Lower lobe of right lung (tissue), 2 donors: ENCODE measurements at regions not wholly inside any gene's neighbourhood (a gene's known extent, or its start where the extent isn't known, plus 50 kb on each side); places are given as distances from the start of the nearest gene placed in this dataset.

ENCODE experiments used
- ATAC-seq, 2 donors: fragments of 200-7000 bp; cut with Tn5 transposase; one replicate each; pipeline ENCODE4 v1.9.1; 2020 to 2022; ENCODE audit warnings: mild to moderate bottlenecking in 2 of 2, moderate library complexity in 2 of 2
- DNase-seq: peaks from one replicate; pipeline ENCODE4 v3.0.0-alpha.2; 2020
- H3K27ac ChIP-seq: fragments of 200-600 bp; one replicate; pipeline ENCODE4 v1.8.0; 2022
- H3K27me3 ChIP-seq: fragments of 200-600 bp; one replicate; pipeline ENCODE4 v1.8.0; 2022; ENCODE audit warnings: low read depth
- H3K36me3 ChIP-seq: fragments of 200-600 bp; one replicate; pipeline ENCODE4 v1.8.0; 2022; ENCODE audit warnings: mild to moderate bottlenecking
- H3K4me1 ChIP-seq: fragments of 200-600 bp; one replicate; pipeline ENCODE4 v1.8.0; 2022
- H3K4me3 ChIP-seq: fragments of 200-600 bp; one replicate; pipeline ENCODE4 v1.8.0; 2022; ENCODE audit warnings: mild to moderate bottlenecking
- H3K9me3 ChIP-seq: fragments of 200-600 bp; one replicate; pipeline ENCODE4 v1.8.0; 2022
- CTCF ChIP-seq: fragments of 200-600 bp; IDR thresholded peaks from one replicate; pipeline ENCODE4 v1.8.0; 2022; ENCODE audit warnings: antibody characterized with exemption, mild to moderate bottlenecking
- intact Hi-C: fragments of 100-400 bp; cut with DNase I; formaldehyde crosslinking; loops from one replicate; pipeline ENCODE4 v1.11.0; 2022
- donor health status: DM: no; HTN: yes; CAD: no; lungs with severe emphysema.

- DNase-seq: no peak
- Histone ChIP-seq H3K27ac (peak overlapping the region; percentile 15), H3K9me3 (no peaks in the 10 kb centered on the region), H3K36me3 (no peaks in the 10 kb centered on the region), H3K4me1 (peaks cover 46% of the 10 kb centered on the region), H3K4me3 (no peak overlapping the region), H3K27me3 (no peaks in the 10 kb centered on the region)
- intact Hi-C loops: no loop called here
- ATAC-seq: no peak
- no peak for TF ChIP-seq CTCF
Observed at GRCh38 chr2:203649176-203649814, 57.1 kb upstream of the CD28 start.

GRCh38 chr2:203650860-203651613, 55.4 kb upstream of the CD28 start:
- Histone ChIP-seq H3K27me3 (no peaks in the 10 kb centered on the region), H3K27ac (peak overlapping the region; percentile 66), H3K4me3 (no peak overlapping the region), H3K4me1 (peaks cover 61% of the 10 kb centered on the region), H3K36me3 (no peaks in the 10 kb centered on the region), H3K9me3 (no peaks in the 10 kb centered on the region)
- peak; percentile 52 for TF ChIP-seq CTCF
- DNase-seq (no peak), ATAC-seq (peak; percentile 88 to 91)
- intact Hi-C loops: no loop called here

- TF ChIP-seq CTCF: no peak
- Histone ChIP-seq H3K9me3 (no peaks in the 10 kb centered on the region), H3K27ac (peak overlapping the region; percentile 27), H3K4me3 (no peak overlapping the region), H3K27me3 (no peaks in the 10 kb centered on the region), H3K36me3 (no peaks in the 10 kb centered on the region), H3K4me1 (peaks cover 67% of the 10 kb centered on the region)
- ATAC-seq: no peak
- intact Hi-C loops: no loop called here
- DNase-seq: no peak
Observed at GRCh38 chr2:203651621-203652020, 54.8 kb upstream of the CD28 start.

- Histone ChIP-seq H3K27me3 (no peaks in the 10 kb centered on the region), H3K36me3 (no peaks in the 10 kb centered on the region), H3K27ac (no peak overlapping the region), H3K4me3 (no peak overlapping the region), H3K9me3 (no peaks in the 10 kb centered on the region), H3K4me1 (peaks cover 59% of the 10 kb centered on the region)
- DNase-seq (no peak), ATAC-seq (no peak)
- no peak for TF ChIP-seq CTCF
- intact Hi-C loops: no loop called here
Observed at GRCh38 chr2:203654826-203655225, 51.6 kb upstream of the CD28 start.

GRCh38 chr2:203656522-203657287, 49.7 kb upstream of the CD28 start:
- ATAC-seq: peak; percentile 92 to 94
- Histone ChIP-seq H3K9me3 (no peaks in the 10 kb centered on the region), H3K27ac (peak overlapping the region; percentile 78), H3K4me1 (peaks cover 41% of the 10 kb centered on the region), H3K4me3 (no peak overlapping the region), H3K36me3 (no peaks in the 10 kb centered on the region), H3K27me3 (no peaks in the 10 kb centered on the region)
- intact Hi-C loops: no loop called here
- TF ChIP-seq CTCF: no peak
- DNase-seq: peak; percentile 79
